ENCODE measurements at regions not wholly inside any gene's neighbourhood (a gene's known extent, or its start where the extent isn't known, plus 50 kb on each side); places are given as distances from the start of the nearest gene placed in this dataset.

GRCh38 chr1:42006836-42007235, 88.1 kb upstream of the HIVEP3 start:
- TF ChIP-seq POLR2AphosphoS5 (IDR thresholded peaks at IDR 0.05; ENCODE audit: borderline replicate concordance, low read depth, low read length) (no peak), EZH2 (IDR thresholded peaks at IDR 0.05) (no peak)

All from SK-N-MC (cell line).